Muscle layer of duodenum (tissue), 2 donors: ENCODE measurements at regions not wholly inside any gene's neighbourhood (a gene's known extent, or its start where the extent isn't known, plus 50 kb on each side); places are given as distances from the start of the nearest gene placed in this dataset.
"Not testable (repeated sequence)": the region's sequence is repeated elsewhere in the genome, so short reads cannot be mapped to it uniquely, and the experiment has no call there.

ENCODE experiments used
- H3K27ac ChIP-seq: one replicate; pipeline ENCODE4 v1.7.0; 2013; ENCODE audit warnings: mild to moderate bottlenecking, low read length
- H3K27me3 ChIP-seq: one replicate; pipeline ENCODE4 v1.7.0; 2013; ENCODE audit warnings: low read depth, mild to moderate bottlenecking, control low read depth, low read length
- H3K36me3 ChIP-seq, 2 donors: one replicate each; pipeline ENCODE4 v1.7.0; 2013; ENCODE audit warnings: low read length in 2 of 2, control low read depth in 1 of 2, mild to moderate bottlenecking in 1 of 2; ENCODE audit not compliant: insufficient read depth in 2 of 2, control insufficient read depth in 1 of 2
- H3K4me1 ChIP-seq, 2 donors: one replicate each; pipeline ENCODE4 v1.7.0; 2013; ENCODE audit warnings: low read length in 2 of 2, mild to moderate bottlenecking in 2 of 2, control low read depth in 1 of 2, moderate library complexity in 1 of 2; ENCODE audit not compliant: insufficient read depth in 2 of 2, control insufficient read depth in 1 of 2
- H3K4me3 ChIP-seq, 2 donors: one replicate each; pipeline ENCODE4 v1.7.0; 2013; ENCODE audit warnings: low read length in 2 of 2, low read depth in 1 of 2, mild to moderate bottlenecking in 1 of 2
- H3K9me3 ChIP-seq, 2 donors: one replicate each; pipeline ENCODE4 v1.7.0; 2013; ENCODE audit warnings: low read length in 2 of 2, control low read depth in 1 of 2, mild to moderate bottlenecking in 1 of 2; ENCODE audit not compliant: control insufficient read depth in 1 of 2
- donor health status: healthy.

DNA sequence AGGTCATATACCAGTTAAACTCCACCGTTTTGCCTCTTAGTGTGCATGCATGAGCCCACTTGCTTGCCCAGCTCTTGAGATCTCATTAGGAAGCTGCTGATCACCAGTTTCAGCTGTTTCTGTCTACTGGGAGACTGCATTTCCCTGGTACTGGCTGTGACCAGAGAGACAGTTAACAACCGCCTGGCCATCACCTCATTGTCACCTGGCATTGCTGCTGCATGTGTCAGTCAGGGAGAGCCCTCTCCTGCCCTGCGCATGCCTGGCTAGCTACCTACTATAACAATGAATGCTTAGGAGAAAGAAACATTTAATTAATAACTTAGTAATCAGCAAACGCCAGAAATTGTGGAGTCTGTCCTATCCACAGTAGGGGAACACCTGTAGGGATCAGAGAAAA lies 265.8 kb upstream of the CYRIA start:
- Histone ChIP-seq H3K27me3 (no peaks in the 10 kb centered on the region), H3K27ac (no peak overlapping the region), H3K9me3 (no peaks in the 10 kb centered on the region), H3K4me1 (no peaks in the 10 kb centered on the region), H3K36me3 (no peaks in the 10 kb centered on the region), H3K4me3 (no peak overlapping the region)

- H3K4me1 ChIP-seq: no peaks in the 10 kb centered on the region
- H3K27me3 ChIP-seq: no peaks in the 10 kb centered on the region
- no peaks in the 10 kb centered on the region for H3K36me3 ChIP-seq
- H3K27ac ChIP-seq: no peak overlapping the region
- no peak overlapping the region for H3K4me3 ChIP-seq
- H3K9me3 ChIP-seq: peaks cover 0 to 2% of the 10 kb centered on the region in 2 donors
Observed at GRCh38 chr2:16927398-16927797, 261.8 kb upstream of the CYRIA start.

- Histone ChIP-seq H3K9me3 (peaks cover 0 to 2% of the 10 kb centered on the region in 2 donors), H3K27me3 (no peaks in the 10 kb centered on the region), H3K36me3 (no peaks in the 10 kb centered on the region), H3K27ac (no peak overlapping the region), H3K4me1 (no peaks in the 10 kb centered on the region), H3K4me3 (no peak overlapping the region)
Observed at GRCh38 chr2:16925145-16925544, 259.5 kb upstream of the CYRIA start.

DNA sequence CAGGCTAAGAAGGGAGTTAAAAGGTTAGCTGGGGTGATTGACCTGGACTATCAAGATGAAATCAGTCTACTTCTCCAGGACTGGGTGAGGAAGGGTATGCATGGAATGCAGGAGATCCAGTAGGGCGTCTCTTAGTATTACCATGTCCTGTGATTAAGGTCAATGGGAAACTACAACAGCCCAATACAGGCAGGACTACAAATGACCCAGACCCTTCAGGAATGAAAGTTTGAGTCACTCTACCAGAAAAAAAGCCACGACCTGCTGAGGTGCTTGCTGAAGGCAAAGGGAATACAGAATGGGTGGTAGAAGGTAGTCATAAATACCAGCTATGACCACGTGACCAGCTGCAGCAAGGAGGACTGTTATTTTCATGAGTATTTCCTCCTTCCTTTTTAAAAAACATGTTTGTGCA lies 249.7 kb upstream of the CYRIA start:
- H3K36me3 ChIP-seq, H3K4me3 ChIP-seq, H3K27ac ChIP-seq, H3K4me1 ChIP-seq, H3K27me3 ChIP-seq, H3K9me3 ChIP-seq: not testable (repeated sequence)

GRCh38 chr2:16911746-16912145 lies 246.1 kb upstream of the CYRIA start:
- Histone ChIP-seq H3K4me1 (no peaks in the 10 kb centered on the region), H3K27ac (no peak overlapping the region), H3K27me3 (no peaks in the 10 kb centered on the region), H3K36me3 (no peaks in the 10 kb centered on the region), H3K4me3 (no peak overlapping the region), H3K9me3 (no peaks in the 10 kb centered on the region)

GRCh38 chr2:16908656-16909055 lies 243.0 kb upstream of the CYRIA start:
- no peaks in the 10 kb centered on the region for H3K4me1 ChIP-seq
- H3K9me3 ChIP-seq: no peaks in the 10 kb centered on the region
- no peaks in the 10 kb centered on the region for H3K36me3 ChIP-seq
- no peak overlapping the region for H3K27ac ChIP-seq
- no peaks in the 10 kb centered on the region for H3K27me3 ChIP-seq
- no peak overlapping the region for H3K4me3 ChIP-seq

GRCh38 chr2:16907645-16908282 lies 242.1 kb upstream of the CYRIA start:
- H3K4me3 ChIP-seq: no peak overlapping the region
- no peaks in the 10 kb centered on the region for H3K4me1 ChIP-seq
- no peaks in the 10 kb centered on the region for H3K9me3 ChIP-seq
- H3K27me3 ChIP-seq: no peaks in the 10 kb centered on the region
- H3K27ac ChIP-seq: no peak overlapping the region
- no peaks in the 10 kb centered on the region for H3K36me3 ChIP-seq

GRCh38 chr2:16905325-16905724 lies 239.7 kb upstream of the CYRIA start:
- not testable (repeated sequence) for H3K36me3 ChIP-seq, H3K9me3 ChIP-seq, H3K27ac ChIP-seq, H3K4me1 ChIP-seq, H3K27me3 ChIP-seq, H3K4me3 ChIP-seq

- Histone ChIP-seq H3K9me3 (no peaks in the 10 kb centered on the region), H3K36me3 (no peaks in the 10 kb centered on the region), H3K27ac (no peak overlapping the region), H3K4me3 (no peak overlapping the region), H3K27me3 (no peaks in the 10 kb centered on the region), H3K4me1 (no peaks in the 10 kb centered on the region)
Observed at GRCh38 chr2:16900405-16901025, 234.9 kb upstream of the CYRIA start.

- Histone ChIP-seq H3K9me3 (no peaks in the 10 kb centered on the region), H3K27me3 (no peaks in the 10 kb centered on the region), H3K4me1 (no peaks in the 10 kb centered on the region), H3K4me3 (no peak overlapping the region), H3K27ac (no peak overlapping the region), H3K36me3 (no peaks in the 10 kb centered on the region)
Observed at GRCh38 chr2:16899958-16900357, 234.3 kb upstream of the CYRIA start.

- H3K4me3 ChIP-seq: no peak overlapping the region
- no peaks in the 10 kb centered on the region for H3K27me3 ChIP-seq
- no peaks in the 10 kb centered on the region for H3K4me1 ChIP-seq
- no peaks in the 10 kb centered on the region for H3K9me3 ChIP-seq
- H3K36me3 ChIP-seq: no peaks in the 10 kb centered on the region
- H3K27ac ChIP-seq: no peak overlapping the region
Observed at GRCh38 chr2:16890081-16890480, 224.4 kb upstream of the CYRIA start.

DNA sequence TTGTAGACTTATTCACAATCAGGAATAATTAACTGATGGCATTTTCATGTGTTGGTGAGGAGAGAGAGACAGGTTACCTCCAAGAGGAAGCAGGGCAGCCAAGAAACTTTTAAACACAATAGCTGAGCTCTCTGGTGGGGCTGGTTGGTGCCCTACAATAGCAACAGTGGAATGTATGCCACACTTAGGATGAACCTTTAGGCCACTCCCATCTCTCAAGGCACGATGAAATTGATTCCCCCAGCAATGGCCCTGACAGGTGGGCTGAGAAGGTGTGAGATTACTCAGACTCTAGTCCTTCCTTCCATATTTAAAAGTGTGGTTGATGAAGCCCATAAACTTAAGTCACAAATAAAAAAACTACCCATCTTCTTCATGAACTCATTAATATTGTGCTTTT lies 219.4 kb upstream of the CYRIA start:
- H3K9me3 ChIP-seq: no peaks in the 10 kb centered on the region
- H3K36me3 ChIP-seq: no peaks in the 10 kb centered on the region
- H3K4me1 ChIP-seq: no peaks in the 10 kb centered on the region
- no peak overlapping the region for H3K27ac ChIP-seq
- H3K27me3 ChIP-seq: no peaks in the 10 kb centered on the region
- H3K4me3 ChIP-seq: no peak overlapping the region
